ENCODE measurements at regions not wholly inside any gene's neighbourhood (a gene's known extent, or its start where the extent isn't known, plus 50 kb on each side); places are given as distances from the start of the nearest gene placed in this dataset.

- H3K27ac ChIP-seq = peak overlapping the region; percentile 81
- TF ChIP-seq CTCF (conservative IDR thresholded peaks at IDR 0.05) = no peak
Measured at GRCh38 chr7:88391247-88391646, 84.6 kb upstream of the STEAP4 start.

- TF ChIP-seq CTCF (conservative IDR thresholded peaks at IDR 0.05) = no peak
- no peak overlapping the region for H3K27ac ChIP-seq
Measured at GRCh38 chr7:88387368-88387767, 80.7 kb upstream of the STEAP4 start.

GRCh38 chr7:88386665-88387156 is 80.0 kb upstream of the STEAP4 start:
- no peak overlapping the region for H3K27ac ChIP-seq
- TF ChIP-seq CTCF (conservative IDR thresholded peaks at IDR 0.05) = no peak

DNA sequence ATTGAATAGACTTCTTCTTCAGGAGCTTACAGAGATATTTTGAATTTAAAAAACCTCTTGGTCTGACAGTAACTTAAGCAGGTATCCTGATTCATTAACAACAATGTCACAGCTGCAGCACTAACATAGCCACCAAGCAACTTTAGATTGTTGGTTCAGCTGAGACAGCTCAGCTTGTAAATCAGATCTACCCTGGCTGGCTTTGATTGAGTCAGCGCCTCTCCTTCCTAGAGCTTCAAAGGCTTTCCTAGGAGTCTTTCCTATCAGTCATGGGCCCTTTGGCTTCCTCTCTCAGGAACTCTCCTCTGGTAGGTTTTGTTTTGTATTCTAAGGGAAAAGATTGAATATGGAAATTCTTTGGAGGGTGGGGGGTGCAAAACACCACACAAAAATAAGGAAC is 70.7 kb upstream of the STEAP4 start:
- H3K27ac ChIP-seq = peak overlapping the region; percentile 16; the same call in 1 of the 2 replicates
- no peak for TF ChIP-seq CTCF (conservative IDR thresholded peaks at IDR 0.05)

- no peak for TF ChIP-seq CTCF (conservative IDR thresholded peaks at IDR 0.05)
- H3K27ac ChIP-seq = no peak overlapping the region
Measured at GRCh38 chr7:88368686-88369085, 62.0 kb upstream of the STEAP4 start.

DNA sequence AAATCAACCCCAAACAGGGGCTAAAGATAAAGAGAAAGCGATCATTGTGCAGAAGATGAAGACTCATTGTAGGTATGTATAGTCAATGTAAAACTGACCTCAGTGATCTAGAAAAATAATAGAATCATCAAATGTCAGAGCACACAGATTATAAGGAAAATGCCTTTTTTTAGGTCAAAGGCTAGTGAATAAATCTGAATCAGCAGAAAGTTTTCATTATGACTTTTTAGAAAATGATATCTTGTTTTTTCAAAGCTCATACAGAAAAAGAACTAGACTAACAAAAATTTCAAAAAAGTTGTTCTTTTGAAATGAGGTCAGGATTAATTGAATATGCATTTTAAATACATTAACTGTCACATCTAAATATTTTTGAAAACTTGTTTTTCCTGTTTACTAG is 60.2 kb upstream of the STEAP4 start:
- TF ChIP-seq CTCF (conservative IDR thresholded peaks at IDR 0.05) = no peak
- H3K27ac ChIP-seq = no peak overlapping the region

DNA sequence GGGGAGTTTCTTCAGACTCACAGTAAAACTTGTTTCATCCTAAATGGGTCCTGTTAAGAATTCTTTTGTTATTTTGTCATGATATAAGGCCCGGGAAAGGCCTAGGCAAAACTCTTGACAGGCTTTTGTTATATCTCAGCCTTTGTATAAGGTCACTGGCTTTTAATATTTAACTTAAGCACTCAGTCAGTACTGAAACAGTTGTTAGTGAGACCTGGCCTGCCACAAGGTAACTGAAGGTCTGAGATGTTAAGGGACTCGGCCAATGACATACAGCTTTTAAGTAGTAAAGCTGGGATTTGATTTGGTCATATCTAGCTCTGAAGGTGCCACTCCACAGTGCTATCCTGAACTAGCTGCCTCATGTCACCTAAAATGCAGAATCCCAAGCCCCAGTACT is 57.2 kb upstream of the STEAP4 start:
- no peak for TF ChIP-seq CTCF (conservative IDR thresholded peaks at IDR 0.05)
- no peak overlapping the region for H3K27ac ChIP-seq

DNA sequence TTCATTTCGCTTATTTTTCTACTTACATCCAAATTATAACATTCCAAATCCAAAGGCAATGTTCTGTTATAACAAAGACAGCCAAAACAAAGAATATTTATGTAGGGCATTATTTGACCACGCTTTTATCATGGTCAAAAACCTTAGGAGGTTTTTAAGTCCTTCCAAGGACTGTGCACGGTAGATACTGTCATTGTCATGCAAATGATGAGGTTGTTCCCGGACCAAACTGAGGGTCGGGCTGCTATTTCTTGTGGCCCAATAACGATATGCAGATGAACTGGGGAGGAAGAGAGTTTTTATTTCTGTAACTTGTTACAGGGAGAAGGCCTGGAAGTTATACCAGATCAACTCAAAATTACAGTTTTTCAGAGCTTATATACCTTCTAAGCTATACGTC is 56.6 kb upstream of the STEAP4 start:
- no peak overlapping the region for H3K27ac ChIP-seq

More for the DNA sequence above, 56.6 kb upstream of the STEAP4 start:
- no peak for TF ChIP-seq CTCF (conservative IDR thresholded peaks at IDR 0.05)
